BJ (cell line): ENCODE measurements at regions not wholly inside any gene's neighbourhood (a gene's known extent, or its start where the extent isn't known, plus 50 kb on each side); places are given as distances from the start of the nearest gene placed in this dataset.

Experiments used
- CTCF ChIA-PET: fragments of 350-600 bp; formaldehyde crosslinking; extraction: SDS; loops from one replicate; lab custom pipeline; 2021; ENCODE audit warnings: antibody characterized with exemption, inconsistent platforms; lab: Yijun Ruan, JAX
- POLR2A ChIA-PET: fragments of 300-600 bp; sonication (Branson Sonifier 250); formaldehyde crosslinking; extraction: SDS; loops from one replicate; lab custom pipeline; 2021; ENCODE audit warnings: antibody characterized with exemption; lab: Charles Lee
- DNase-seq: peaks from one replicate; pipeline ENCODE4 v3.0.0-alpha.2; 2011; ENCODE audit warnings: low read depth
- H3K27me3 ChIP-seq: 2 replicates; pipeline ENCODE4 v1.6.0; 2011; ENCODE audit warnings: low read length; ENCODE audit not compliant: control insufficient read depth, insufficient read depth
- H3K36me3 ChIP-seq: 2 replicates; pipeline ENCODE4 v1.5.1; 2011; ENCODE audit warnings: low read length; ENCODE audit not compliant: control insufficient read depth, insufficient read depth
- H3K4me3 ChIP-seq: 2 replicates; pipeline ENCODE4 v1.5.1; 2011; ENCODE audit warnings: low read depth, mild to moderate bottlenecking, control low read depth, low read length
- CTCF ChIP-seq: IDR thresholded peaks from 2 replicates; pipeline ENCODE4 v1.5.1; 2011; ENCODE audit warnings: low read depth, mild to moderate bottlenecking, control low read depth, inconsistent platforms, low read length, moderate library complexity; ENCODE audit not compliant: insufficient read depth

DNA sequence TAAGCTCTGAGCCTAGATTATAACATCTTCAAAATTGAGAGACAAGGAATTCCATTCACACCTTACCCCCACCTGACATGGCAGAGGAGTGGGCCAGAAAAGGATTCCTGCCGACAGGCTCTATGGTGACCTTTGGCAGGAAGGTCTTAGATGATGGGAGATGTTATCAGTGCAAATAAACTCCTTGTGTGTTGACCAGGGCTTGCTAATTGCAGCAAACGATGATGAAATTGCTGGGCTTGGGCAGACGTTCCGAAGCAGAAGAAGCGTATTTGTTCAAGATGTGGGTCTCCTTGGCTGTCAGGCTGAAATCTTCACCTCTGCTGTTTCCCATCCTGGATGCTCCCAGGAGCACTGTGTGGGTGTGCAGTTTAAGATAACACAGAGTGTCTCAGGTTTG, 183.7 kb upstream of the CADM1 start:
- ChIA-PET POLR2A (no interaction called here), CTCF (no interaction called here)
- no peaks in the 10 kb centered on the region for H3K36me3 ChIP-seq

GRCh38 chr11:115684699-115685098, 180.5 kb upstream of the CADM1 start:
- TF ChIP-seq CTCF, result no peak

More for the DNA sequence above, 183.7 kb upstream of the CADM1 start:
- peaks cover 7% of the 10 kb centered on the region for H3K27me3 ChIP-seq
- no peak for DNase-seq
- no peak overlapping the region for H3K4me3 ChIP-seq
- TF ChIP-seq CTCF, result no peak

GRCh38 chr11:115684135-115684534, 179.9 kb upstream of the CADM1 start:
- POLR2A ChIA-PET, result no interaction called here
- no peak for DNase-seq

More at GRCh38 chr11:115684699-115685098, 180.5 kb upstream of the CADM1 start:
- no peak for DNase-seq
- ChIA-PET CTCF (no interaction called here), POLR2A (no interaction called here)
- Histone ChIP-seq H3K4me3 (no peak overlapping the region), H3K27me3 (peaks cover 5% of the 10 kb centered on the region), H3K36me3 (no peaks in the 10 kb centered on the region)

DNA sequence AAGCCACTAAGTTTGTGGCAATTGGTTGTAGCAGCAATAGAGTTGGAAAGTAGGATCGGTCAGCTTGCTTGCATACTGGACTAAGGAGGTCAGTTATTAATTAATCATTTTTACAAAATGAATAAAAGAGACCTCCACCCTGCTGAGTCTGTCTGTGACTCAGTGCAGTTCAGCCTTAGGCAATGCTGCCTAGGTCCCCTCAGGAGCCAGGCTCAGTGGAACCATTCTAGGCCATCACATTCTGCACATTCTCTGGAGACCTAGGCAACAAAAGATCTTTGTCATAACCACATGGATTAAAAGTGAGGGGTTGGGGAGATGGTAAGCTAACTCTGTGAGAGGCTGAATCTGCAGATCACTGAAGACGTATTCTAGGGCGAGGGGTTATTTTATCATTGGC, 178.7 kb upstream of the CADM1 start:
- peaks cover 2% of the 10 kb centered on the region; the same call in 1 of the 2 replicates for H3K27me3 ChIP-seq
- DNase-seq, result no peak
- CTCF ChIA-PET, result no interaction called here

More at GRCh38 chr11:115684135-115684534, 179.9 kb upstream of the CADM1 start:
- CTCF ChIA-PET, result no interaction called here
- Histone ChIP-seq H3K4me3 (no peak overlapping the region), H3K27me3 (peaks cover 5% of the 10 kb centered on the region), H3K36me3 (no peaks in the 10 kb centered on the region)
- no peak for TF ChIP-seq CTCF

DNA sequence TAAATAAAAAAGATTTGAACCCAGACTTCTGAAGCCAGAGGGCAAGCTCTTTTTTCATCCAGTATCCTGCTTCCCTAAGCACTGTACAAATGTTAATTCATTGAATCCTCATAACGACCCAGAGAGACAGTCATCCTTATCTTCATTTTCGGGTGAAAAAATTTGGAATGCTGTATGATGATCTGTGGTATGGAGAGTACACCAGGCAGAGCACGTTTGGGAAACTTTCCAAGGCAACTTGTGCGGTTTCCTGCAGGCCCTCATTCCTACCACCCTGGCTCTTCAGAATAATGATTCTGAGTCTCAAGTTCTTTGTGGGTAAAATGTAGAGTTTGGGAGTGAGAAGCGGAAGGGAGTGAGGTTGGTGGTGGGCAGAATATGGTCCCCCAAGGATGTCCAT, 177.9 kb upstream of the CADM1 start:
- H3K36me3 ChIP-seq, result no peaks in the 10 kb centered on the region
- ChIA-PET POLR2A (no interaction called here), CTCF (interaction anchor here (0.6 kb wide), 1 partner anchor 923 kb away, joined by 3 read pairs; no protein-coding TSS in a partner anchor)
- H3K27me3 ChIP-seq, result 0 out of 2 replicates have a peak, but pooled peaks cover 1% of the 10 kb centered on the region
- no peak for DNase-seq
- no peak for TF ChIP-seq CTCF
- no peak overlapping the region for H3K4me3 ChIP-seq

More for the DNA sequence above, 178.7 kb upstream of the CADM1 start:
- H3K36me3 ChIP-seq, result no peaks in the 10 kb centered on the region
- H3K4me3 ChIP-seq, result no peak overlapping the region
- POLR2A ChIA-PET, result no interaction called here
- no peak for TF ChIP-seq CTCF
